GM15510 (cell line): ENCODE measurements at regions not wholly inside any gene's neighbourhood (a gene's known extent, or its start where the extent isn't known, plus 50 kb on each side); places are given as distances from the start of the nearest gene placed in this dataset.

Source experiments
- POLR2A ChIP-seq: IDR thresholded peaks from 3 replicates; pipeline ENCODE4 v1.6.1; 2011; ENCODE audit warnings: borderline replicate concordance; ENCODE audit not compliant: insufficient read length; ENCODE audit errors: extremely low read depth

- TF ChIP-seq POLR2A, result no peak
Measured at GRCh38 chr11:116518141-116518540, 254.6 kb downstream of the BUD13 start.

GRCh38 chr11:116517584-116517983 is 255.2 kb downstream of the BUD13 start:
- TF ChIP-seq POLR2A, result no peak

GRCh38 chr11:116517077-116517476 is 255.7 kb downstream of the BUD13 start:
- TF ChIP-seq POLR2A, result no peak

DNA sequence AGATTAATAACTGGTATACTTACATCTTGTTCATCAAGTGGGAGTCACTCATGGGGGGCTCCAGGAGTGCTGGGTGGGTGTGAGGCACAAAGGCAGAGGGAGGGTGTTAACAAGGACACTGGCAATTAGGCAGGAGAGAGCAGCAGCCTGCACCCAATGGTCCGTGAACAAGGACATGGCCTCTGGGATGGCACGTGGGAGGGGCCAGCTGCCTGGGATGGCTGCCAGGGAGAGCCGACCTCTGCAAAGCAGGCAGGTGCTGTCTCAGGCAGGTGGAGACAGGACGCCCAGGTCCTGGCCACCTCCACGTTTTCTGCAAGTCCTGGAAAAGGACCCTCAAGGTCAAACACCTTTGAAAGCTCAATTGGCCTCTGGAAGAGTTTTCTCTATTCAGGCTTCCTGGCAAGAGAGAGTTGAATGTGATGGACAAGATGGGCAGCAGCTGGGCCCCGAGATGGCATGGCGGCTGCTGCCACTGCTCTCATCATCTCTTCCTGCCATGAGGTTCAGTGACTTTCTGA is 257.1 kb downstream of the BUD13 start:
- TF ChIP-seq POLR2A, result no peak

DNA sequence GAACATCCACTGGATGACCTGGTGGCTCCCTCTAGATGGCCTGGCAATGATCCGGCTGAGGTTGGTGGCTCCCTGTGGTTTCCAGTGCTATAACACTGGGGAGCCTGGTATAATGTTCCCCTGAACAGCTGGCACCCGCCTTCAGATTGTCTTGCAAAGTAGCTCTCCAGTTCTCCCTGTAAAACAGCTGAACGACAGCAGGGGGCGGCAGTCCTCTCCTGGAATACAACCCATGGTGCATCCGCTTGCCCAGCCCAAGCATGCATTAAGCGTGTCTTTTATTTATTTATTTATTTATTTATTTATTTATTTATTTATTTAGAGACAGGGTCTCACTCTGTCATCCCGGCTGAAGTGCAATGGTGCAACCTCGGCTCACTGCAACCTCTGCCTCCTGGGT is 258.9 kb downstream of the BUD13 start:
- TF ChIP-seq POLR2A, result no peak

GRCh38 chr11:116513278-116513823 is 259.4 kb downstream of the BUD13 start:
- TF ChIP-seq POLR2A, result no peak

GRCh38 chr11:116512841-116513240 is 259.9 kb downstream of the BUD13 start:
- no peak for TF ChIP-seq POLR2A

GRCh38 chr11:116511684-116512083 is 261.1 kb downstream of the BUD13 start:
- TF ChIP-seq POLR2A, result no peak

GRCh38 chr11:116510886-116511650 is 261.7 kb downstream of the BUD13 start:
- TF ChIP-seq POLR2A, result no peak

DNA sequence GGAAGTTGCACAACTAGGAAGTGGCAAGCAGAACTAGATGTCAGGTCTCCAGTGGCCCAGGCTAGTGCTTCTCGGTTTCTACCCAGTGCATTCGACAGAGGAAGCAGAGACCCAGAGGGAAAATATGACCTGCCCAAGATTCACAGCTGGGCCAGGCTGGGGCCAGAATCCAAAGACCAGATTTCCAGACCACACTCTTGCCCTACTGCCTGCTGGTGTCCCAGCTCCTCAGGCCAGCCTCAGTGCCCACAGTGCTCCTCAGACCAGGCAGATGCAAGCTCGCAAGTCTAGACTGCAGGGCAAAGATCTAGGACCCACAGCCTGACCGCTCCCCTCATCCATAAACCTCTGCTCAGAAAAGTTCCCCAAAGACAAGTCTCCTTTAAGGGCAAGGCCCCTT is 262.6 kb downstream of the BUD13 start:
- TF ChIP-seq POLR2A, result no peak

- no peak for TF ChIP-seq POLR2A
Measured at GRCh38 chr11:116509551-116509950, 263.2 kb downstream of the BUD13 start.

GRCh38 chr11:116507849-116508695 is 264.7 kb downstream of the BUD13 start:
- no peak for TF ChIP-seq POLR2A

- TF ChIP-seq POLR2A, result no peak
Measured at GRCh38 chr11:116507016-116507415, 265.8 kb downstream of the BUD13 start.

DNA sequence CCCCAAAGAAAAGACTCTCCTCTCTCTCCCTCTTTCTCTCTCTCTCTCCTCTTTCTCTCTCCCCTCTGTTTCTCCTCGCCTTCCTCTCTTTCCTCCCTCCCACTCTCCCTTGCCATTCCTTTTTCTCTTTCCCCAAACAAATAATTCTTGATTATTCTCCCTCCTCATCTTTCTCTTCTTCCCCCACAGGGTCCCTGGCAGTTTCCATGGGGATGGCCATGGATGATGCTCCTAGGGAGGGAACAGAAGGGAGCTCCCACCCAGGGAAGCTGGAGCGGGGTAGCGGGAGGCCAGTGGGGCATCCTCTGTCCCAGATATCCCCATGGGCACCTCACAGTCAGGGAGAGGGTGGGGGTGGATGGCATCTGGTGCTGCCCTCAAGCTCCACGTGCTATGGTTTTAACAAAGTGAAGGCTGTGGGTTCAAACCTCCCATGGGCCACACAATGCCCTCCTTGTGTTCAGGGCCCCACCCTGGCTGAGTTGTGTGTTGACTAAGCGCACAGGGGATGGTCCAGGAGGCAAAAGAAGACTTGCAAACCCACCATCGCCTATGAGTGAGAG is 266.4 kb downstream of the BUD13 start:
- no peak for TF ChIP-seq POLR2A

GRCh38 chr11:116505298-116506262 is 267.2 kb downstream of the BUD13 start:
- no peak for TF ChIP-seq POLR2A
